Hematopoietic multipotent progenitor cell treated with erythropoietin and hydrocortisone succinate and interleukin-3 and kit ligand, for 15 days (in vitro differentiated cells): ENCODE measurements at regions not wholly inside any gene's neighbourhood (a gene's known extent, or its start where the extent isn't known, plus 50 kb on each side); places are given as distances from the start of the nearest gene placed in this dataset.
"Not testable (repeated sequence)": the region's sequence is repeated elsewhere in the genome, so short reads cannot be mapped to it uniquely, and the experiment has no call there.

Experiments used
- DNase-seq: peaks from one replicate; pipeline ENCODE4 v3.0.0-alpha.2; 2015; ENCODE audit warnings: low spot score

- DNase-seq: no peak
These were observed 110.2 kb upstream of the ERCC4 start for GRCh38 chr16:13809765-13810164.

- no peak for DNase-seq
These were observed 108.1 kb upstream of the ERCC4 start for GRCh38 chr16:13811834-13812233.

- DNase-seq: no peak
These were observed 103.3 kb upstream of the ERCC4 start for GRCh38 chr16:13816701-13817100.

GRCh38 chr16:13823501-13823900 lies 96.5 kb upstream of the ERCC4 start:
- no peak for DNase-seq

- DNase-seq: no peak
These were observed 90.2 kb upstream of the ERCC4 start for GRCh38 chr16:13829697-13830299.

GRCh38 chr16:13833515-13833914 lies 86.4 kb upstream of the ERCC4 start:
- DNase-seq: no peak

GRCh38 chr16:13835387-13835786 lies 84.6 kb upstream of the ERCC4 start:
- DNase-seq: no peak

- no peak for DNase-seq
These were observed 83.8 kb upstream of the ERCC4 start for GRCh38 chr16:13835935-13836730.

GRCh38 chr16:13838401-13839190 lies 81.4 kb upstream of the ERCC4 start:
- no peak for DNase-seq

- no peak for DNase-seq
These were observed 80.4 kb upstream of the ERCC4 start for GRCh38 chr16:13839577-13839976.

GRCh38 chr16:13845232-13845631 lies 74.7 kb upstream of the ERCC4 start:
- DNase-seq: no peak

- DNase-seq: no peak
These were observed 71.2 kb upstream of the ERCC4 start for GRCh38 chr16:13848795-13849194.

GRCh38 chr16:13850173-13850572 lies 69.8 kb upstream of the ERCC4 start:
- DNase-seq: not testable (repeated sequence)

- DNase-seq: no peak
These were observed 67.1 kb upstream of the ERCC4 start for GRCh38 chr16:13852827-13853226.

- no peak for DNase-seq
These were observed 63.6 kb upstream of the ERCC4 start for GRCh38 chr16:13856398-13856797.

GRCh38 chr16:13856811-13857511 lies 63.0 kb upstream of the ERCC4 start:
- no peak for DNase-seq

- DNase-seq: no peak
These were observed 60.9 kb upstream of the ERCC4 start for GRCh38 chr16:13858873-13859580.

- no peak for DNase-seq
These were observed 56.7 kb upstream of the ERCC4 start for GRCh38 chr16:13863075-13863765.

- no peak for DNase-seq
These were observed 55.3 kb upstream of the ERCC4 start for GRCh38 chr16:13864689-13865088.

GRCh38 chr16:13866073-13866472 lies 53.9 kb upstream of the ERCC4 start:
- DNase-seq: peak; percentile 39
